ENCODE measurements at regions not wholly inside any gene's neighbourhood (a gene's known extent, or its start where the extent isn't known, plus 50 kb on each side); places are given as distances from the start of the nearest gene placed in this dataset.

DNA sequence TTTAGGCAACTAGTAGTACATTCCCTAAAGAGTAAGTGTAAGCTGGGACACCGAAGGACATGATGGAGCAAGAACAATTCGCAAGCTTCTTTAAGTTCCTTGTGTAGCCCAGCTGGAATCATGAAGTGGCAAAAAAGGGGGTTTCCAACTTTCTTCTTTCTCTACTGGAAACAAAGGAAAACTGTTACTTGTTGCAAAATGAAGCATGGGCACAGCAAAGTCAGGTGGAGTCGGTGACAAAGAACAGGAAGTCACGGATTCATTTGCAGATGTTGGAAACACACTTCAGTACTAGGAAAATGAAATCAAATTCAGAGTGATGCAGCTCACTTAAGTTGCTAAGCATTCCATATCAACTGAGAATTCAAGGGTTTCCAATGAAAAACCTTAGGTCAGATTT lies 706.9 kb upstream of the STXBP6 start:
- no peak for DNase-seq (ENCODE audit: low spot score)

DNA sequence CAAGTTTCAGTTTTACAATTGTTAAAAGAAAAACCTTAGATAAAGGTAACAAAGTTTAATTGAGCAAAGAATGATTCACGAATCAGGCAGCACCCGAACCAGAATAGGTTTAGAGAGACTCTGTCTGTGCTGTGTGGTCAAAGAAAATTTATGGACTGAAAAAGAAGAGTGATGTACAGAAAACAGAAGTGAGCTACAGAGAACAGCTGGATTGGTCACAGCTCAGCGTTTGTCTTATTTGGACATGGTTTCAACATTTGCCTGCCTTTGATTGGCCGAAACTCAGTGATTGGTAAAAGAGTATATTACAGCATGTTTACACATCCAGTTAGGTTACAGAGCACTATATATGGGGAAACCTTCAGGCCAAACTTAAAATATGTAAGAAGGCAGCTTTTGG lies 703.2 kb upstream of the STXBP6 start:
- DNase-seq (ENCODE audit: low spot score) = no peak

DNA sequence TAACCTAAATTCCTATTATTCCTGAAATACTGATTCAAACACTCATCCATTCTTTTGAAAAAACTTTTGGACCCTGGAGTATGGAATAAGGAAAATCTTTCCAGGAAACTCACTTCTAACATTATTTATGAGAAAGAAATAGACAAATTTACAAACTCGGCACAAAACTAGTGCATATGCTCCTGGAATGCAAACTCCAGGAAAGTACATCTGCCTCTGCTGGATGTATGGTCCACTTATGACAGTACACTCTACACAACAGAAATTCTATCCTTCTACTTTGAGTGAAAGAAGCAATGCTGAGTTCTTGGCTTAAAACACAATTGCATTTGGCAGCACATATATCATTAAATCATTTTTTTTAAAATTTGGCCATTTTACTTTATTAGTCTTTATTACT lies 700.5 kb upstream of the STXBP6 start:
- no peak for DNase-seq (ENCODE audit: low spot score)
